T1000 (cell line): ENCODE measurements at regions not wholly inside any gene's neighbourhood (a gene's known extent, or its start where the extent isn't known, plus 50 kb on each side); places are given as distances from the start of the nearest gene placed in this dataset.

Experiments used
- DNase-seq: peaks from one replicate; lab custom pipeline; 2025; ENCODE audit warnings: mixed read lengths; lab: John Stamatoyannopoulos, UW

DNA sequence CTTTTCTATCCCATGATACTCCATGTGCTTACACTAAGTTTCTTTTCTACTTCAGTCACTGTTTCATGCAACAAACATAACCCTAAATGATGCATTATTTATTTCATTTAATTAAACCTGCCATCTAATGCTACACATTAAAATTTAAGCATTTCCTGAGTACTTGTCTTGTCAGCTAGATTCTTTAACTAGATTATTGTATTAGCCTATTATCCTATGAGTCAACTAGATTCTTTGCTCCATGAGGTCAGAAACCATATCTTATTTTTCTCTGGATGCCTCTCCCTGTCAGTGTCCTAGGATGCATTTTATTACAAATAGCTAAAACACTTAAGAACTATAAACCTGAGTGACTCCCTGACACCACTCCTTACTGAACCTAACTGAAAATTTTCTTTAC is 652.4 kb downstream of the SLC4A3 start:
- DNase-seq, result no peak

GRCh38 chr2:220280736-220281135 is 653.3 kb downstream of the SLC4A3 start:
- DNase-seq, result no peak

DNA sequence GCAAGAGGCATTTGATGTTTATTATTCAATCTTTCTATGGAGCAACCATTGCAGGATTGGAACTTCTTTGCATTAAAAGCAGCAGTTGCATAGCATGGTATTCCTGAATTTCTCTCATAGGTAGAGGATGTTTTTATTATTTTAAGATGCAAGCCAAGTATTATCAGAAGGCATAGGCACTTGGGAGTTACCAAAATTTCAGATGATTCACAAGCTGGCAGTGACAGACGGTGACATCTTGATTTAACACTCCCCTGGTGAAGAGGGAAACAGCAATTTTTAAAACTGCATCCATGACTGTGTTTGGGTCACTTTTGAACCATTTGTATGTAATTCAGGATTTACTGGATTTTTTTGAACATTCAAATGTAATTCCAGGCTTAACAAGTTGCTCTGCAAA is 654.3 kb downstream of the SLC4A3 start:
- DNase-seq, result no peak

- DNase-seq, result no peak
Measured at GRCh38 chr2:220282236-220282635, 654.8 kb downstream of the SLC4A3 start.

DNA sequence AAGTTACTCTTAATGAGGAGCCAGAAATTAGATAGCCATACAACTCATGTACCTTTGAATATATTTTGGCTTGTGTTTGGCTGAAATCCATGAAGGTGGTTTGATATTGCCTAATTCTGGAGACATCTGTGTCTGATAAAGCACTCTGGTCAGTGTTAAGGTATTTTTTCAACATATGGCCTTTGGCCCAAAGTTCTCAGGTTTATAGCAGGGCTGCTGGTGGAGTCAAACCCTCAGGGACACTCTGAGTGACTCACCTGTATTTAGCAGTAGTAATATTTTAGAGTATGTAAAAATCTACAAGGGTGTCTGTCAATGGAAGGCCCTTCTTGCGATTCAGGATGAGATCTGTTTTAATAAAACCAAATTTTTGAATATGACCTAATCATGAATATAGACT is 666.5 kb downstream of the SLC4A3 start:
- DNase-seq, result no peak

GRCh38 chr2:220296174-220296573 is 668.7 kb downstream of the SLC4A3 start:
- no peak for DNase-seq

GRCh38 chr2:220297093-220297492 is 669.7 kb downstream of the SLC4A3 start:
- no peak for DNase-seq

DNA sequence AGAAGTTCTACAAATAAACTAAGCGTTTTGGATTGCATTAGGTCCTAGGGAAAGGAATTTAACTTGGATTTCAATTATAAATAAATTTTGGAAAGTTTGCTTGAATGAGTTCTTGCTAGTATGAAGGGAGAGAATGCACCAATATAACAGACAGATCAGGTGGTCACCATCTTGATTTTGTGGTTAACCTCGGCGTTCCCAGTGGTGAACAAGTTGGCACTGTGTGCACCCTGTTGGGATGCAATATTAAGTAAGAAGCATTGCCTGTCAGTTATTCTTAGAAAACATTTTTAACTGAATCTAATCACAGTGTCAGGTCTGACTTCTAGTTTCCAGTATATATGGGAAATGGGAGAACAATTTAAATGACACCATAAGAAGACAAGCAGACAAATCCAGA is 673.4 kb downstream of the SLC4A3 start:
- DNase-seq, result no peak

DNA sequence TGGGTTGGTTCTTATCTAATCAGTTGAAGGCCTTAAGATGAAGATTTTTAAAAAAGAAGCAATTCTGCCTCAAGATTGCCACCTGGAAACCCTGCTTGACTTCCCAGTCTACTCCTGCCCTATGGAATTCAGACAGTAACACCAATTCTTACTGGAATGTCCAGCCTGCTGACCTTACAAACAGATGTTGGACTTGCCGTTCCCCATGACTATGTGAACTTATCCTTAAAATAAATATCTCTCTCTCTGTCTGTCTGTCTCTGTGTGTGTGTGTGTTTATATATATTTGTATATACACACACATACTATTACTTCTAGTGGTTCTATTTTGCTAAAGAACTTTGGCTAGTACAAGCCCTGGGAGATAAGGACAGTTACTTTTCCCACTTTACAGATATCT is 675.3 kb downstream of the SLC4A3 start:
- DNase-seq, result no peak

DNA sequence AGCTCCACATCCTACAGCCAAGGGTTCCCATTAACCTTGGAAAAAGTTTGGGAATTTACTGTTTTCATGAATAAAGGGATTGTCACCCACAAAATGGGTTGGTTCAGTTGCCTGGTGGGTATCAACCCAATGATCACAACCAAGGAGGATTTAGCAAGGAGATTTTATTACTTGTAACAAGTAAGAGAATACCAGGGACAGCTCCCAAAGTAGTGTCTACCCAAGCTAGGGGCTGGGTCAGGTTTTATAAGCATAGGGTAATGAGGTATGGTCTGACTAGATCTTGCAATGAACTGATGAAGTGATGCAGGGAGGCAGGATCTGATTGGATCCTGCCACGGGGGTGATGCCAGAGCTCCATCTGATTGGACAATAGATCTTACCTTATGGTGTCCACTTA is 681.8 kb downstream of the SLC4A3 start:
- no peak for DNase-seq

DNA sequence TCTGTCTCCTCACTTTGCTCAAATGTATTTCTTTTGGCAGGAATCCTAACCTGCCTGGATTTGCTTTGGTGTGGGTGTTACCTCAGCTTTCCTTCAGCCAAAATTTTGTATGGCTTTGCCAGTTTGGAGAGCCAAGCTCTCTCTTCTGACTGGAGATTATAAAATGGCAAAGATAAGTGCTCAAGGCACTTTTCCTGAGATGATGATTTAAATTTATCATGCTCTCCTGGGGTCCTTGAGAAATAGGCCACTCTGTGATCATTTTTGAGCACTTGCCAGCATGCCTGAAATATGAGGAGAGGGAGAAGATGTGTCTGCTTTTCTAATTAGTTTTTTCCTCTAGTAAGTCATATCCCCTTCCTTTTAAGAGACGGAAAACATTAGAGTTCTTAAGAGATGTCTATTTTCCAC is 683.0 kb downstream of the SLC4A3 start:
- no peak for DNase-seq

GRCh38 chr2:220315098-220315823 is 687.8 kb downstream of the SLC4A3 start:
- DNase-seq, result no peak

GRCh38 chr2:220318037-220318436 is 690.6 kb downstream of the SLC4A3 start:
- no peak for DNase-seq

DNA sequence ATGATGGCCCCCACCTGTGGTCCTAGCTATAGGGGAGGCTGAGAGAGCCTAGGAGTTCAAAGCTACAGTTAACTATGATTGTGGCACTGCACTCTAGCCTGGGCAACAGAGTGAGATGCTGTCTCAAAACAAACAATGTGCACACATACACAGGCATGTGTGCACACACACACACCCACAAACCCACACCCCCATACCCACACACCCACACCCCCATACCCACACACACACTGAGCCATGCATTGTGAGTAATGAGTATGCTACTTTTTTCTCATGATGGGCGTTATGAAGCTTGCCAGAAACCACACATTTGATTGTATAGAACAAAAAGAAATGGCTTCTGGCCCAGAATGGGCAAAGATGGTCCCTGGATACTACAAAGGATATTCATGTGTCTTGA is 691.1 kb downstream of the SLC4A3 start:
- DNase-seq, result no peak

- no peak for DNase-seq
Measured at GRCh38 chr2:220320326-220320725, 692.9 kb downstream of the SLC4A3 start.

GRCh38 chr2:220332886-220333285 is 705.5 kb downstream of the SLC4A3 start:
- no peak for DNase-seq

DNA sequence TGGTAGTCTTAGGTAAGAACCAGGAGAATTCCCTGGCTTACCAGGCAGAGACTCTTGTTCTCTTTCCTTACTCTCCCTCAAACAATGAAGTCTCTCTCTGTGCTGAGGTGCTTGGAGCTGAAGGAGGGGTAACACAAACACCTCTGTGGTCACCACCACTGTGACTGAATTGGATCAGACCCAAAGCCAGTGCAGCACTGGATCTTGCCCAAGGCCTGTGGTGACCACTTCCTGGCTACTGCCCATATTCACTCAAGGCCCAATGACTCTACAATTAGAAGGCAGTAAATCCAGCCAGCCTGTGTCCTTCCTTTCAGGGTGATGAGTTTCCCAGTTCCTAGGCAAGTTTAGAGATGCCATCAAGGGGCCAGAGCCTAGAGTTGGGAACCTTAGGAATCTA is 706.8 kb downstream of the SLC4A3 start:
- DNase-seq, result no peak

DNA sequence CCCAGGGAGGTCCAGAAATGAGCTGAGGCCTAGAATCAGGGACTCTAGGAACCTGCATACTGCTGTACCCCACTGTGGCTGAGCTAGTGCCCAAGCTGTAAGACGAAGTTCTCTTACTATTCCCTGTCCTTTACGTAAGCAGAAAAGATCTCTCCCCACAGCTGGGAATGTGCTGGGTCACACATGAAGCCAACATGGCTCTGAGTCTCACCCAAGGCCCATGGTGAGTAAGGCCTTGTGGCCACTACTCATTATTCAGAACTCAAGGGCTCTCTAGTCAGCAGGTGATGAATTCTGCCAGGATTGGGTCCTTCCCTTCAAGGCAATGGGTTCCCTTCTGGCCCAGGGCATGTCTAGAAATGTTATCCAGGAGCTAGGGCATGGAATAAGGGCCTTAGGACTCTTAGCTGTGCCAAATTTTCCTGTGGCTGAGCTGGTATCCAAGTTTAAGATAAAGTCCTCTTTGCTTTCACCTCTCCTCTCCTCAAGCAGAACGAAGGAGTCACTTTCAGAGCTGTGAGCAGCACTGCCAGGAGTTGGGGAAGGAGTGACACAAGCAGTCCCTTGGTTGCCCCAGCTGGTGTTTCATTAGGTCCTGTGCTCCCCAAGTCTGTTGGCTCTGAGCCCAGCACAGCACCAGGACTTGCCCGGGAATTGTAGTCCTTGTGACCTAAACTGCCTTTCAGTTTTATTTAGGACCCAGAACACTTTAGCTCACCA is 707.6 kb downstream of the SLC4A3 start:
- no peak for DNase-seq

DNA sequence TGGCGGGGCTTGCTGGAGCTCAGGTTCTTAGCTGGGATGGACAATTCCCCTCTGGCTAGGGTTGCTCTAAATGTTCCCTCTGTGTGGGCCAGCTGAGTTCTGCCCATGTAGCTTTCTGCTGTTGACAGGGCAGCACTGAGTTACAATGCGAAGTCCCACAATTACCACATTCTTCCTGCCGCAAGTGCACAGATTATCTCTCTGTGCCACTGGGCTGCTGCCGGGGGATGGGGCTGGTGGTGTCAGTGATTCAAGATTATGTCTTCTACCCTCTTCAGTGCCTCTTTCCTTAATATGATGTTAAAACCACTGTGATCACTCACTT is 708.1 kb downstream of the SLC4A3 start:
- DNase-seq, result no peak

DNA sequence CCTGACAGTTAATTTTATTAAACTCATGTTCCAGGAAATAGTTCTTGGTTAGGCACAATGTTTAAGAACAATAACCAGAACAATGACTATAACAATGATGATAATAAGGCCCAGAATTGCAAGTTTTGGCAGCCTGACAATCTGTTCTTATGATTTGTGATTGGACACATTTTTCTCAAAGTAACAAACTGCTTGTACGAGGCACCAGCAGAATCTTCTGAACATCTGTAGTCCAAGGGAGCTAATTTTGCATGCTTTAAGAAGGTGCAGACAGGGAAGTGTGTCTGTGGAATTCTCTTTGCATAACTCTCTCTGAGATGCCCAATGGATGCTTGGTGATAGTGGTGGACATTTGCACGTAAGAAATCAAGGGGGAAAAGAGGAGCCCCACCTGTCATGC is 709.3 kb downstream of the SLC4A3 start:
- DNase-seq, result no peak

GRCh38 chr2:220337611-220338440 is 710.4 kb downstream of the SLC4A3 start:
- no peak for DNase-seq

DNA sequence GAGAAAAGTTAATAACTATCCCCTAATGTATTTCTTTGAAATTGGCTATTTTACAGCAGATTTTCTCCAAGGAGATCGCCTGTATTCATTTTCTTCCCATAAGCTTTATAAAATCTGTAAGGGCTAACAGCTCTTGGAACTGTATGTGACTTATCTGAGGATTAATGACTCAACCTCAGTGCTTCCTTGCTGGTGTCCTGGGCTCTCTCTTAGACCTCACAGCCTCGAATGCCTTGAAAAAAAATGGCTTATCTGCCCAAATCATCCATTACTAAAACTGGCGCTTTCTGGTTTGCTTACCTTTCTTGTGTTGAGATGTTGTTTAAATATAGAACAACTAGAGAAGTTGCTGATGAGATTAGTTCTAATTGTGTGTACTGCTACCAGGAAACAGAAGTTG is 713.6 kb downstream of the SLC4A3 start:
- DNase-seq, result no peak

DNA sequence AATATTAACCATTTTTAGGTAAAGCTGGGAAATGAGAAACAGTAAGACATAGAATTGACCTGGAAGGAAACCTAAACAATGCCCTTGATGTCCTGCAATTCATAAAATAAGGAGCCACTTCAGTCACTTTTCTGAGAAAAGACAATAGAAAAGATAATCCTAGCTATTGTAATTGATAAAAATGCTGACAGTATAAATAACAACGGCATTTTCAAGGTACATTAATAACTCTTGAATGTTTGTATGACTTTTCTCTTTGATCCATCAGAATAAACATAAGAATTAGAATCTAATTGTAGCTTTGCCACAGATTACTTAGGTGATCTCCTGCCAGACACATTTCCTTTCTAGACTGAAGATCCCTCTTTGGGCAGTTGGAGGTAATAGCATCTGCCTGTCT is 719.5 kb downstream of the SLC4A3 start:
- no peak for DNase-seq
